ENCODE measurements at regions not wholly inside any gene's neighbourhood (a gene's known extent, or its start where the extent isn't known, plus 50 kb on each side); places are given as distances from the start of the nearest gene placed in this dataset.
"Not testable (repeated sequence)": the region's sequence is repeated elsewhere in the genome, so short reads cannot be mapped to it uniquely, and the experiment has no call there.

DNA sequence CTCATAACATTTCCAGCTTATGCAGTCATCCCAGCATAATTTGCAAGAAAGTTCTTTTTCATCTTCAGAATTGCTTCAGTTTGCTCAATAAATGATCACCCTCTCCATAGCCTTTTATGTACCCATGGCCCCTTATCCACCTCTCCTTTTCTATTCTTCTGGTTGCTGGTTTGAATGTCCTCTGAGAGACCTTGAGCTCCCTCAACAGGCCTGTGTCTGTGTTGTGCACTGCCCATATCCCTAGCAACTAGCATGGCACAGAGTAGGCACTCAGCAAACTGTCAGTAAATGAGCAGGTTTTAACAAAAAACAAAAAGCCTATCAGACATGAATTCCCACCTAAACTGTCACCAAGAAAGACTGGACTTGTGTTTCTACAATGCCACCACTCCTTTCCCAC is 160.5 kb downstream of the AKAIN1 start:
- DNase-seq (ENCODE audit: low spot score in 2 of 2) (no peak), ATAC-seq (no peak)
- Mint-ChIP-seq H3K9me3 (peaks cover 4 to 9% of the 10 kb centered on the region in 2 donors), H3K36me3 (no peaks in the 10 kb centered on the region), H3K27ac (no peak overlapping the region)

DNA sequence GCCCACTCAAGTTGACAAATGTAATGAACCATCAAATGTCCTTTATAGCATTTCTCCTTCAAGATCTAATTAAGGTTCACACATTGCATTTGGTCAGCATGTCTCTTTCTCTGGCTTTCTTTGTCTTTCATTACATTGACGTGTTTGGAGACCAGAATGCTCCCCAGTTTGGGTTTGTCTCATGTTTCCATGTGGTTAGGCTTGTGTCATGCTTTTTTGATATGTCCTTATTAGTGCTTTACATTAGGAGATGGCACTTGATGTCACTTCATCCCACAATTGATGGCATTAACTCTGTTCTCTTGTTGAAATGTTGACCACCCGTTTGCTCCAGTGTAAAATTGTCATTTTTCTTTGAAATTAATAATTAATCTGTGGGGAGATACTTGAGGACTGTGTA is 165.8 kb downstream of the AKAIN1 start:
- Mint-ChIP-seq H3K27ac (no peak overlapping the region), H3K9me3 (peaks cover 8 to 9% of the 10 kb centered on the region in 2 donors), H3K36me3 (peaks cover 0 to 4% of the 10 kb centered on the region in 2 donors)
- DNase-seq (ENCODE audit: low spot score in 2 of 2) = no peak
- ATAC-seq = no peak

DNA sequence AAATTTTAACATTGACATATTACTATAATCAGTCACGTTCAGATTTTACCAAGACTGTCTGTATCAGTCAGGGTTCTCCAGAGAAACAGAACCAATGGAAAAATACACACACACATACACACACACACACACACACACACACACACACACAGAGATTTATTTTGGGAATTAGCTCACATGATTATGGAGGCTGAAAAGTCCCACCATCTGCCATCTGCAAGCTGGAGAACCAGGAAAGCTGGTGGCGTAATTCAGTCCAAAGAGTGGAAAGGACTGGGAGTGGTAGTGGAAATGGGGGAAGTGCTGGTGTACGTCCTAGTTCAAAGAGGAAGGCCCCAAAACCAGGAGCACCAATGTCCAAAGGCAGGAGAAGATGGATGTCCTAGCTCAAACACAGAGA is 166.4 kb downstream of the AKAIN1 start:
- no peak for DNase-seq (ENCODE audit: low spot score in 2 of 2)
- no peak for ATAC-seq
- peaks cover 0 to 4% of the 10 kb centered on the region in 2 donors for H3K36me3 Mint-ChIP-seq
- no peak overlapping the region for H3K27ac Mint-ChIP-seq
- H3K9me3 Mint-ChIP-seq = peaks cover 8 to 9% of the 10 kb centered on the region in 2 donors

DNA sequence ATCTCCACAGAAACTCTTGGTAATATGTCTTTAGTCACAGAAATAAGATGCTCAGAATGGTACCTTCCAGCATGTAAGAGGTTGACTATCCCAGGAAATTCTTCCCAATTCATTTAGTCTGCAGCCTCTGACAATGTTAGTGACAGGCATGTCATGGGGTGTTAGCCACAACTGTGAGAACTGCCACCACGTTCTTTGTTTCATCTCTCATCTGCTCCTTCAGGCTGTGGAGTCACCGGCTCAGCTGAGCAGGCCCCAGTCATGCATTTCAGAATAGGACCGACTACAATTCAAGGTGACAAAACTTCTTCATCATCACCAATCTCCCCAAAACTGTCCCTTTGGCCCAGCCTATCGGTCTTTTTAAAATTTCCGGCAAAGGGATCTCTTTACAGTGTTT is 167.5 kb downstream of the AKAIN1 start:
- Mint-ChIP-seq H3K9me3 (peaks cover 4 to 9% of the 10 kb centered on the region in 2 donors), H3K36me3 (peaks cover 0 to 4% of the 10 kb centered on the region in 2 donors), H3K27ac (no peak overlapping the region)
- DNase-seq (ENCODE audit: low spot score in 2 of 2) (no peak), ATAC-seq (no peak)

DNA sequence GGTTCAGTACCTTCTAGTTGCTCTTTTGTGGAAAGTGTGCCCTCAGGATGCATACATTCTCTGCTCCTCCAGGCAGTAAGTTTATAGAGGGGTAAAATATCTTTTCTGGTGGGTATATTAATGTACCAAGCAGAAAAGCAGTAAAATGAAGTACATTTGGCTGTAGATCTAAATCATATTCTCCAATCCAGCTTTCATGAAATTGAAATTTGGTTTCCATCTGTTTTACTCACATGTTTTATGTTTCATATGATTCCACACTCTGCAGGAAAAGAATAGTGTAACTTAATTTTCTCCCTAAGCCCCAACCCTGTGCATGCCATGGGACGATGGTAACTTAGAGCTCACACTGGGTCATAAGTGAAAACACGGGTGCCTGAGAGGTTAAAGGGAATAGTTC is 172.3 kb downstream of the AKAIN1 start:
- H3K27ac Mint-ChIP-seq = no peak overlapping the region
- DNase-seq (ENCODE audit: low spot score in 2 of 2) (no peak), ATAC-seq (no peak)
- H3K9me3 Mint-ChIP-seq = peaks cover 0 to 4% of the 10 kb centered on the region in 2 donors
- peaks cover 0 to 4% of the 10 kb centered on the region in 2 donors for H3K36me3 Mint-ChIP-seq

DNA sequence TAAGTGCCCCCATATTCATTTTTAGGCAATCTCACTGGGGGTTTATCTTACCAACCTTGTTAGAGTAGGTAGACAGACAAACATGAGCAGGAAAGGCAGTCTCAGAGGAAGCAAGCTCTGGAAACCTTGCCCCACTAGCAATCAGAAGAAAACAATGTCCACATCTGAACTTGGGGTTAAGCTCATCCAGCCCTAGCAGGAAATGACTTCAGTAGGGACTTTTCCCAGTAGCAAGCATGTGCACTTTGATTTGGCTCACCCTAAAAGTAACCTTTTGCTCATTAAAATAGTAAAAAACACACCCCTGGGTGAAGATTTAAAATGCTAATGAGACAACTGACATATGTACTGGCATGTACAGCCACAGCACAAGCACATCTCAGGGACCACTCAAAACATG is 175.5 kb downstream of the AKAIN1 start:
- Mint-ChIP-seq H3K36me3 (no peaks in the 10 kb centered on the region), H3K9me3 (no peaks in the 10 kb centered on the region), H3K27ac (no peak overlapping the region)
- no peak for DNase-seq (ENCODE audit: low spot score in 2 of 2)
- no peak for ATAC-seq

DNA sequence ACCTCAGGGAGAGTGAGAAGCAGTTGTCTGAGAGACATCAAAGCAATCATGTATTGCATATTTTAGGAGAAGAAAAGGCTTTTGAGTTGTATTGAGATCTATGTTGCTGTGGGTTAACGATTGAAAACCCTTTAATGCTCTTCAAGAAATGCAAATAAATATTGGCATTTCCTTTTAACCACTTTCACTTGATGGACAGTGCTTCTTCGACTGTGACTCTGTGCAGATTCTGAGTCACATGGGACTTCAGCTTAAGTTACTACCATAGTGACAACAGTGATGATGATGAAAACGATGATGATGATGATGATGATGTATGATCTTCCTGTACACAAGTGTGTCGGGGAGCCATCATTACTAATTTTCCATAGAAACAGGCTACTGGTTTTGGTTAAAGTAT is 181.8 kb downstream of the AKAIN1 start:
- DNase-seq (ENCODE audit: low spot score in 2 of 2) (no peak), ATAC-seq (no peak)
- no peaks in the 10 kb centered on the region for H3K36me3 Mint-ChIP-seq
- peaks cover 0 to 5% of the 10 kb centered on the region in 2 donors for H3K9me3 Mint-ChIP-seq
- no peak overlapping the region for H3K27ac Mint-ChIP-seq

DNA sequence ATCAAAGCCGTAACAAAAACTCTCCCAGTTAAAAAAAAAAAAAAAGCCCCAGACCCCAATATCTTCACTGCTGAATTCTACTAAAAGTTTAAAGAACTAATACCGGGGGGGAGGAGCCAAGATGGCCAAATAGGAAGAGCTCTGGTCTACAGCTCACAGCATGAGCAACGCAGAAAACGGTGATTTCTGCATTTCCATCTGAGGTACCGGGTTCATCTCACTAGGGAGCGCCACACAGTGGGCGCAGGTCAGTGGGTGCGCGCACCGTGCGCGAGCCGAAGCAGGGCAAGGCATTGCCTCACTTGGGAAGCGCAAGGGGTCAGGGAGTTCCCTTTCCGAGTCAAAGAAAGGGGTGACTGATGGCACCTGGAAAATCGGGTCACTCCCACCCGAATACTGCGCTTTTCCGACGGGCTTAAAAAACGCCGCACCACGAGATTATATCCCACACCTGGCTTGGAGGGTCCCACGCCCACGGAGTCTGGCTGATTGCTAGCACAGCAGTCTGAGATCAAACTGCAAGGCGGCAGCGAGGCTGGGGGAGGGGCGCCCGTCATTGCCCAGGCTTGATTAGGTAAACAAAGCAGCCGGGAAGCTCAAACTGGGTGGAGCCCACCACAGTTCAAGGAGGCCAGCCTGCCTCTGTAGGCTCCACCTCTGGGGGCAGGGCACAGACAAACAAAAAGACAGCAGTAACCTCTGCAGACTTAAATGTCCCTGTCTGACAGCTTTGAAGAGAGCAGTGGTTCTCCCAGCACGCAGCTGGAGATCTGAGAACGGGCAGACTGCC is 192.8 kb downstream of the AKAIN1 start:
- not testable (repeated sequence) for H3K27ac Mint-ChIP-seq; DNase-seq (ENCODE audit: low spot score in 2 of 2); H3K9me3 Mint-ChIP-seq; ATAC-seq
- peaks cover 0 to 13% of the 10 kb centered on the region in 2 donors for H3K36me3 Mint-ChIP-seq

DNA sequence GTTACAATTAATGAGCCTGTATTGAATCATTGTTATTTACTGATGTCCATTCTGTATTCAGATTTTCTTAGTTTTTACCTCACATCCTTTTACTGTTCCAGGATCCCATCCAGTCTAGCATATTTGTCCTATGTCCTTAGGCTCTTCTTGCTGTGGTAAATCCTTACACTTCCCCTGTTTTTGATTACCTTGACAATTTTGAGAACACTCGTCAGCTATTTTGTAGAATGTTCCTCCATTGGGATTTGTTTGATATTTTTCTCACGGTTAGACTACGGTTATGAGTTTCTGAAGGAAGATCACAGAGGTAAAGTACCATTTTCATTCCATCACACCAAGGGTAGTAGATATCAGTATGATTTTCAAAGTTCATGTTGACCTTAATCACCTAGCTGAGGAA is 202.3 kb downstream of the AKAIN1 start:
- Mint-ChIP-seq H3K36me3 (peaks cover 0 to 16% of the 10 kb centered on the region in 2 donors), H3K9me3 (peaks cover 17 to 24% of the 10 kb centered on the region in 2 donors), H3K27ac (no peak overlapping the region)
- DNase-seq (ENCODE audit: low spot score in 2 of 2) (no peak), ATAC-seq (no peak)

DNA sequence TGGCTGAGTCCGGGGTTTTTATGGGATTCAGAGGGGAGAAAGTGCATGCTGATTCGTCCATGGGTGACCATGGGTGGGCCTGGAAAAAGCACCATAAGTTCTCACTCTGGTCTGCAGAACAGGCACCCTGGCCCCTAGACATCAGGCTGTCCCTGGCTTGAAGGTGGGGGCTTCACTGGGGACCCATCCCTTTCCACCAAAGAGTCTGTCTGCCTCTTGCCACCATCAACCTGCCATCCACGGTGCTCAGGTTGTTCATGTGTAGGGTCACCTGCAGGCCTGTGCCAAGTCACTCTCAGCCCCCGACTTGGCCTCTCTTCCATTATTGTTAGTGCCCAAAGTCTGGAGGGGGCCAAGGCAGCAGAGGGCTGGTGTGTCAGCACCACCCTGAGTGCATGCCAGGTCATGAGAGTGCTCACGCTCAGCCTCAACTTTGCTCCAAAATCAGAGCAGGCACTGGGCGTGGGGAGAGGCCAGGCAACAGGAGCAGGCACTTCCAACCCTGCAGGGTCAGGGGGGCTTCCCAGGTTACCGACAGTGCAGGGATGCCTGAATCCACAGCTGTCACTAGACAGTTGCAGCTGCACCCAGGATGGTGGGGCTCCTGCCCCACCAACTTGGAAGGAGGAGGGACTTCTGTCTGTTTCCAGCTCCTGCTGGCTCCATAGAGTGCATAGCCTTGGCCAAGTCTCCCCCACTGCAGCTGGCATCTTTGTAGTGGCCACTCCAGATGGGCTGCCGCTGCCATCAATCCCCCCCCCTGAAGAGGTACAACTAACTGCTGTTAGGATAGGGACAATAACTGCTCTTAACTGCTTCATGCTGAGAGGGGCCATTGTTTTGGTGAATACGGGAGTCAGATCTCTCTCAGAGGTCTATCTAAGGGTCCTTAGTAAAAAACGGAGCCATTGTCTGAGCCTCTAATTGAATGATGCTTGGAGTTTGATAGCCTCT is 209.3 kb downstream of the AKAIN1 start:
- no peak for ATAC-seq
- H3K36me3 Mint-ChIP-seq = peaks cover 0 to 8% of the 10 kb centered on the region in 2 donors
- DNase-seq (ENCODE audit: low spot score in 2 of 2) = no peak
- no peak overlapping the region for H3K27ac Mint-ChIP-seq
- H3K9me3 Mint-ChIP-seq = peaks cover 18 to 30% of the 10 kb centered on the region in 2 donors

DNA sequence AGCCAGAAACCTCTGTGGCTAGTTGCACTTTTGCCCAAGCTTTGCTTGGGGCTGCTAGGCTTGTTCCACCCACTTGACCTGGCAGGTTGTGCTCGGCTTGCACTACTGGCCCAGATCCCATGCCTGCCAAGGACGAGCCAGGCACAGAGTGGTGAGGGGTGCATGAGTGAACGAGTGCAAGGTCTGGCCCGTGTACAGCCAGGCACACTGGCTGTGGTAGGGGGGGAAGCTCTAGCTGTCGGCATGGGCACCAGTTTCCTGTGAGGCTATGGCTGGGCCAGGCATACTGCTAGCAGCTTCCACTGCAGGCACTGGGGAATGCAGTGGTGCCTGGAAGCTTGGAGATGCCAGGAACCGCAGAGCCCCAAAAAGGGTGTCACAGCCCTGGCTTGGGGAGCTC is 210.4 kb downstream of the AKAIN1 start:
- H3K9me3 Mint-ChIP-seq = peaks cover 16 to 27% of the 10 kb centered on the region in 2 donors
- H3K27ac Mint-ChIP-seq = no peak overlapping the region
- no peak for ATAC-seq
- peaks cover 0 to 6% of the 10 kb centered on the region in 2 donors for H3K36me3 Mint-ChIP-seq
- no peak for DNase-seq (ENCODE audit: low spot score in 2 of 2)

DNA sequence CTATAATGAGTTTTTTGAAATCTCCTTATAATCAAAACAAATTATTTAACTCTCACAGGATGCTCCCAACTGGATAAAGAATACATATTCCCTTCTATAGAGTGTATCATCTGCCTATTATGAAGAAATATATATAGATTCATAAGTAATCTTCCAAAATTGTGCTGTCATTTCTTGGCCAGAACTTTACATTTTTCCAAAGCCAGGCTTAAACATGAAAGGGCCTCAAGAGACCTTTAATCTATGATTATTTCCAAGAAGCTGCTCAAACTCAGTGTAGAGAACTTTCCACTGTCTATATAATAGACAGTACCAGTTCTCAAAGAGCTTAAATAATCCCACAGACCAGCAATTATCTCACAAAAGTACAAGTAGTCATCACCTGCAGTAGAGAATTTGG is 211.0 kb downstream of the AKAIN1 start:
- no peak for DNase-seq (ENCODE audit: low spot score in 2 of 2)
- Mint-ChIP-seq H3K9me3 (peaks cover 17 to 27% of the 10 kb centered on the region in 2 donors), H3K27ac (no peak overlapping the region), H3K36me3 (peaks cover 0 to 3% of the 10 kb centered on the region in 2 donors)
- ATAC-seq = no peak

DNA sequence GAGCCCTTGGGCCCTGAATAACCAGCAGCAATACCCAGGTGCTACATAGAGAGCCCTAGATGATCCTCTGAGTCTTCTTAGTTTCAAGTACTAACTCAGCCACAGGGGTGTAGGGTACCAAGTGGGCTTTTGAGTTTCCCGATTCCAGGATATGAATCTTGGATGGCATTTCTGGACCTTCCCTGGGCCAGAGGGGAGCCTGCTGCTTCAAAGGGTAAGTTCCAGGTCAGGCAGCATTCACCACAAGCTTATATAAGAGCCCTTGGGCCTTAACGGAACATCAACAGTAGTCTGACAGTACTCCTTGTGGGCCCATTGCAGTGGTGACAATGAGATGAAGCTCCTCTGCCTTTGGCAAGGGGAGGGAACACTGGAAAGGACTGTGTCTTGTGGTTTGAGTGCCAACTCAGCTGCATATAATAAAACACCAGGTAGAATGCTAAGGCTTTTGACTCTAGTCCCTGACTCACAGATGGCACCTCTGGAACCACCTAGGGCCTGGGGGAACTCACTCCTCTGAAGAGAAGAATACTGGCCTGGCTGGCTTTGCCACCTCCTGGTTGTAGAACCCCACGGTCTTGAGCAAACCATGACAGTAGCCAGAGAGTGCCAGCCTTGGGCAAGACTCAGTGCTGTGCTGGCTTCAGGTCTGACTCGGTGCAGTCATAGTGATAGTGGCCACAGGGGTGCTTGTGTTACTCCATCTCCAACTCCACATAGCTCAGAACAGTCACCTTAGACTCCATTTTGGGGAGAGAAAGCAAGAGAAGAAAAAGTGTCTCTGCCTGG is 235.7 kb downstream of the AKAIN1 start:
- Mint-ChIP-seq H3K9me3 (peaks cover 17 to 27% of the 10 kb centered on the region in 2 donors), H3K27ac (no peak overlapping the region), H3K36me3 (no peaks in the 10 kb centered on the region)
- ATAC-seq (no peak), DNase-seq (ENCODE audit: low spot score in 2 of 2) (no peak)

DNA sequence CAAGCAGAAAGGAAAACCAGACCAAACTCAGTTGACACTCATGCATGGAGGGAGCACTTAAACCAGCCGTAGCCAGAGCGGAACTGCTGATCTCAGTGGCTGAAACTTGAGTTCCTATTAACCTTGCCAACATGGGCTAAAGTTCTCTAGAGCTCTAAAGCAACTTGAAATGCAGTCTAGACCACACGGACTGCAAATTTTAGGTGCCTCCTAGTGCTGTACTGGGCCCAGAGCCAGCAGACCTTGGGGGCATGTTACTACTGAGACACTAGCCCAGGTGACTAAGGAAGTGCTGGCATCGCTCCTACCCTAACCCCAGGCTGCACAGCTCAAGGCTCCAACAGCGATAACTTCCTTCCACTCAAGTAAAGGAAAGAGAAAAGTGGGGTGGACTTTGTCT is 236.5 kb downstream of the AKAIN1 start:
- no peak overlapping the region for H3K27ac Mint-ChIP-seq
- DNase-seq (ENCODE audit: low spot score in 2 of 2) = no peak
- H3K36me3 Mint-ChIP-seq = no peaks in the 10 kb centered on the region
- no peak for ATAC-seq
- H3K9me3 Mint-ChIP-seq = peaks cover 13 to 24% of the 10 kb centered on the region in 2 donors

DNA sequence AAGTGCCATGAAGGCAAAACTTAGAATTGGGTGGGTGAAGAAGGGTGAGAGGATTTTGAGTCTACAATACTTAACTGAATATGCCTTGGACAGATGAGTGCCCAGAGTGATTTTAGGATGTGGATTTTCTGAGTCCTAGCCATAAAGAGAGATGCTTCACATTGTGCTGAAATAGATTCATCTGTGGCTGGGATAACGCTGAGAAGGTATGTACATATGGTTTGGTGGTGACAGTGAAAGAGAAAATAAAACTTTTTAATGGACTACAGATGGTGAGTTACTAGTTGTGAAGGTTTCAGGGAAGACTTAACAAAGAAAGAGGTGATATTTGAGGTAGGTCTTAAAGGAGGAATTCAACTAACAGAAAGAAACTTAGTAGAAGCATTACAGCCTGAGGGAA is 265.8 kb downstream of the AKAIN1 start:
- Mint-ChIP-seq H3K36me3 (peaks cover 0 to 4% of the 10 kb centered on the region in 2 donors), H3K9me3 (peaks cover 11 to 16% of the 10 kb centered on the region in 2 donors), H3K27ac (no peak overlapping the region)
- ATAC-seq (no peak), DNase-seq (ENCODE audit: low spot score in 2 of 2) (no peak)

DNA sequence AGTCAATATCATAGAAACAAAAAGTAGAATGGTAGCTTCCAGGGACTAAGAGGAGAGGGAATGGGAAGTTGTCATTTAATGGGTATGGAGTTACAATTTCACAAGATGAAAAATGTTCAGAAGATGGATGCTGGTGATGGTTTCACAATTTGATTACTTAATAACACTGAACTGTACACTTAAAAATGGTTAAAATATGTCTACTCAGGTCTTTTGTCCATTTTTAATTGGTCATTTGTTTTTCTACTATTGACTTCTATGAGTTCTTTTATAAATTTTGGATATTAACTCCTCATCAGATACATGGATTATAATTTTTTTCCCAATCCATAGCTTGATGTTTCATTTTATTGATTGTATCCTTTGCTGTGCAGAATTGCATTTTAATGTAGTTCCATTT is 275.5 kb downstream of the AKAIN1 start:
- Mint-ChIP-seq H3K27ac (no peak overlapping the region), H3K36me3 (no peaks in the 10 kb centered on the region), H3K9me3 (peaks cover 6 to 9% of the 10 kb centered on the region in 2 donors)
- no peak for DNase-seq (ENCODE audit: low spot score in 2 of 2)
- no peak for ATAC-seq

All from activated naive CD4-positive, alpha-beta T cell treated with anti-CD3 and anti-CD28 coated beads, Interleukin-2, amount 50 U/mL, for 72 hours (primary cell).